ENCODE measurements at regions not wholly inside any gene's neighbourhood (a gene's known extent, or its start where the extent isn't known, plus 50 kb on each side); places are given as distances from the start of the nearest gene placed in this dataset.

DNA sequence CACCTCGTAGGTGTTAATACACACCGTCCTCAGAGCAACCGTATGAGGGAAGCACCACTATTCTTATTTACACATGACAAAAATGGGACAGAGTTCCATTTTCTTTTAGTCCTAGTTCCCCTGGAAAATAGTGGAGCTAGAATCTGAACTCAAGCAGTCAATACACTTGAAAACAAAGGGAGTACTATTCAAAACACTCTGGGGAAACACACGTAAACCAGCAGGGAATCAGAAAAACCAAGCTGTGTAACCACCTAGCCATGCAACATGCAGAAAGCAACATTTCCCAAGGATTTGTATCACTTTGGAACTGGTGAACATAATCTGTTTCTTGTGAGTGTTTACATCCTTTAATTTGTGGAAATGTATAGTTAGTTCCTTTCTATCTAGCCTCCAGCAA lies 208.2 kb downstream of the UBE2E3 start:
- Histone ChIP-seq H3K4me3 (no peak overlapping the region), H3K9me3 (no peaks in the 10 kb centered on the region), H3K36me3 (no peaks in the 10 kb centered on the region), H3K4me1 (no peaks in the 10 kb centered on the region), H3K27me3 (no peaks in the 10 kb centered on the region), H3K27ac (no peak overlapping the region)
- no peak for TF ChIP-seq CTCF (IDR thresholded peaks at IDR 0.05)
- no peak for DNase-seq (ENCODE audit: low spot score in 2 of 2)
- intact Hi-C loops (cut with DNase I) = no loop called here

GRCh38 chr2:181189951-181190350 lies 209.5 kb downstream of the UBE2E3 start:
- intact Hi-C loops (cut with DNase I) = no loop called here
- no peak for TF ChIP-seq CTCF (IDR thresholded peaks at IDR 0.05)
- no peak overlapping the region for H3K4me3 ChIP-seq
- H3K27me3 ChIP-seq = no peaks in the 10 kb centered on the region
- no peak for DNase-seq (ENCODE audit: low spot score in 2 of 2)
- H3K4me1 ChIP-seq = no peaks in the 10 kb centered on the region
- H3K27ac ChIP-seq = no peak overlapping the region
- H3K36me3 ChIP-seq = no peaks in the 10 kb centered on the region
- H3K9me3 ChIP-seq = no peaks in the 10 kb centered on the region

GRCh38 chr2:181190711-181191110 lies 210.3 kb downstream of the UBE2E3 start:
- no peaks in the 10 kb centered on the region for H3K4me1 ChIP-seq
- H3K9me3 ChIP-seq = no peaks in the 10 kb centered on the region
- H3K27ac ChIP-seq = no peak overlapping the region
- H3K4me3 ChIP-seq = no peak overlapping the region
- H3K27me3 ChIP-seq = no peaks in the 10 kb centered on the region
- no peak for DNase-seq (ENCODE audit: low spot score in 2 of 2)
- intact Hi-C loops (cut with DNase I) = no loop called here
- H3K36me3 ChIP-seq = no peaks in the 10 kb centered on the region
- TF ChIP-seq CTCF (IDR thresholded peaks at IDR 0.05) = no peak

DNA sequence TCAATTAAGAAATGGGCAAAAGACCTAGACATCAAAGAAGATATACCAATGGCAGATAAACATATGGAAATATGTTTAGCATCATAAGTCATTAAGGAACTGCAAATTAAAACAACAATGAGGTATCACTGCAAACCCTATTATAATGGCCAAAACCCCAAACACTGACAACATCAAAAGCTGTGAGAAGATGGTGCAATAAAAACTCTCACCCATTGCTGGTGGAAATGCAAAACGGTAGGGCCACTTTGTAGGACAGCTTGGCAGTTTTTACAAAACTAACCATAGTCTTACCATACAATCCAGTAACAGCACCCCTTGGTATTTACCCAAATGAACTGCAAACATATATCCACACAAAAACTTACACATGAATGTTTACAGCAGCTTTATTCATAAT lies 213.1 kb downstream of the UBE2E3 start:
- no peak for TF ChIP-seq CTCF (IDR thresholded peaks at IDR 0.05)
- DNase-seq (ENCODE audit: low spot score in 2 of 2) = no peak
- no peak overlapping the region for H3K27ac ChIP-seq
- no peaks in the 10 kb centered on the region for H3K36me3 ChIP-seq
- intact Hi-C loops (cut with DNase I) = no loop called here
- no peaks in the 10 kb centered on the region for H3K4me1 ChIP-seq
- no peaks in the 10 kb centered on the region for H3K9me3 ChIP-seq
- no peaks in the 10 kb centered on the region for H3K27me3 ChIP-seq
- H3K4me3 ChIP-seq = no peak overlapping the region

DNA sequence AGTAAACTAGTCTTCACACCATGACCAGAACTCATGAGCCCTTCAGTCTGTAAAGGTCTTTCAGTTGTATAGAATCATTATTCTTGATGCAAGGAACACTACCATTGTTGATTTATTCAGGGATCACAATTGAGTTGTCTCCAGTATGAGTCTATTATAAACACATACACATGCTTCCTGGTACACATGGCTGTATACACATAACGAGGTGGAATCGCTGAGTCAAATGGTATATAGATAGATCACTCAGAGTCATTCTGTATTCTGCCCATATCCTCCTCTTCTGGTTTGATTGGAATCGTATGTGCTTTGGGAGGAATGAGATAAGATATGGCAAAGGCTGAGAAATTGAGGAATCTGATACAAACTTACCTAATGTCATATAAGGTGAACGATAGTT lies 216.0 kb downstream of the UBE2E3 start:
- no peaks in the 10 kb centered on the region for H3K4me1 ChIP-seq
- H3K36me3 ChIP-seq = no peaks in the 10 kb centered on the region
- intact Hi-C loops (cut with DNase I) = no loop called here
- no peak for DNase-seq (ENCODE audit: low spot score in 2 of 2)
- H3K9me3 ChIP-seq = no peaks in the 10 kb centered on the region
- no peak overlapping the region for H3K4me3 ChIP-seq
- TF ChIP-seq CTCF (IDR thresholded peaks at IDR 0.05) = no peak
- H3K27ac ChIP-seq = no peak overlapping the region
- no peaks in the 10 kb centered on the region for H3K27me3 ChIP-seq

GRCh38 chr2:181197140-181197760 lies 216.8 kb downstream of the UBE2E3 start:
- H3K27ac ChIP-seq = no peak overlapping the region

More at GRCh38 chr2:181197140-181197760, 216.8 kb downstream of the UBE2E3 start:
- TF ChIP-seq CTCF (IDR thresholded peaks at IDR 0.05) = no peak
- H3K27me3 ChIP-seq = no peaks in the 10 kb centered on the region
- no peaks in the 10 kb centered on the region for H3K4me1 ChIP-seq
- no peaks in the 10 kb centered on the region for H3K36me3 ChIP-seq
- intact Hi-C loops (cut with DNase I) = no loop called here
- no peak overlapping the region for H3K4me3 ChIP-seq
- DNase-seq (ENCODE audit: low spot score in 2 of 2) = no peak
- no peaks in the 10 kb centered on the region for H3K9me3 ChIP-seq

Measured in ascending aorta (tissue), 2 donors.